GM12874 (cell line): ENCODE measurements at regions not wholly inside any gene's neighbourhood (a gene's known extent, or its start where the extent isn't known, plus 50 kb on each side); places are given as distances from the start of the nearest gene placed in this dataset.

Experiments used
- TF ChIP-seq, protein P1 (sequence below): IDR thresholded peaks from 2 replicates; pipeline ENCODE4 v1.5.1; 2011; ENCODE audit warnings: low read depth, mild to moderate bottlenecking, control low read depth, low read length, moderate library complexity; ENCODE audit not compliant: insufficient read depth

DNA sequence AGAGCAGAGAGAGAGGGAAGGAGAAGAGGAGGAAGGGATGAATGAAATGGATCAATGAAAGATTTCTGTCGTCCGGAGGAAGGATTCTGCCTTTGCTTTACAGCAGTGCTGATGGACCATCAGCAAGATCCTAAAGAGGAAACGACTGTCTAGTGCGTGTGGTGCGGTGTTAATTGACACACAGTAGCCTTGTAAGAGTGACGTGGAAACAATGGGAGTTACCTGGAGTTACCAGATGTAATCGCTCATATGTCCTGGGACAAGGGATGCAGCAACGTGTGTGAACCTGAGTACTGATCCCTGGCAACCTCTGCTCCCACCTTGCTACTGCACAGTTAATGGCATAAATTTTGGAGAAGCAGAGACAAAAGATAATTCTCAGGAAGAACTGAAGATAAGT is 62.6 kb upstream of the TPRG1 start:
- TF ChIP-seq, protein P1, sequence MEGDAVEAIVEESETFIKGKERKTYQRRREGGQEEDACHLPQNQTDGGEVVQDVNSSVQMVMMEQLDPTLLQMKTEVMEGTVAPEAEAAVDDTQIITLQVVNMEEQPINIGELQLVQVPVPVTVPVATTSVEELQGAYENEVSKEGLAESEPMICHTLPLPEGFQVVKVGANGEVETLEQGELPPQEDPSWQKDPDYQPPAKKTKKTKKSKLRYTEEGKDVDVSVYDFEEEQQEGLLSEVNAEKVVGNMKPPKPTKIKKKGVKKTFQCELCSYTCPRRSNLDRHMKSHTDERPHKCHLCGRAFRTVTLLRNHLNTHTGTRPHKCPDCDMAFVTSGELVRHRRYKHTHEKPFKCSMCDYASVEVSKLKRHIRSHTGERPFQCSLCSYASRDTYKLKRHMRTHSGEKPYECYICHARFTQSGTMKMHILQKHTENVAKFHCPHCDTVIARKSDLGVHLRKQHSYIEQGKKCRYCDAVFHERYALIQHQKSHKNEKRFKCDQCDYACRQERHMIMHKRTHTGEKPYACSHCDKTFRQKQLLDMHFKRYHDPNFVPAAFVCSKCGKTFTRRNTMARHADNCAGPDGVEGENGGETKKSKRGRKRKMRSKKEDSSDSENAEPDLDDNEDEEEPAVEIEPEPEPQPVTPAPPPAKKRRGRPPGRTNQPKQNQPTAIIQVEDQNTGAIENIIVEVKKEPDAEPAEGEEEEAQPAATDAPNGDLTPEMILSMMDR: no peak

DNA sequence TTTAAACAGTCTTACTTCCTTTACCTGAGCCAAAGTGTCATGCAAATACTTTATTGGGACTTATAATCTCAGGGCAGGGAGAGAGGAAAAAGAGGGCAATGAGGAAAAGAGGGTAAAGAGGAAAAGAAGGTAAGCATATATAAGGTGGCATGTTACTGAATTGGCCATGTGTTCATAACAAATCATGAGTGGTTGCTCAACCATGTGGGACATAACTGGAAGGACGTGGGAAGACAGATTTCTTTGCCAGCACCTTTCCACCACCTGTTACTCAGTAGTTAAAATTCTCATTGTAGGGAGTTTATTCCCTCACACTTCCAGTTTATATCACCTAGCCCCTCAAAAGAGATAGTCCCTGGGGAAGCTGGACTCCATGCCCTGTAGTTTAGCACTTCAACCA is 54.7 kb upstream of the TPRG1 start:
- TF ChIP-seq, protein P1: no peak

DNA sequence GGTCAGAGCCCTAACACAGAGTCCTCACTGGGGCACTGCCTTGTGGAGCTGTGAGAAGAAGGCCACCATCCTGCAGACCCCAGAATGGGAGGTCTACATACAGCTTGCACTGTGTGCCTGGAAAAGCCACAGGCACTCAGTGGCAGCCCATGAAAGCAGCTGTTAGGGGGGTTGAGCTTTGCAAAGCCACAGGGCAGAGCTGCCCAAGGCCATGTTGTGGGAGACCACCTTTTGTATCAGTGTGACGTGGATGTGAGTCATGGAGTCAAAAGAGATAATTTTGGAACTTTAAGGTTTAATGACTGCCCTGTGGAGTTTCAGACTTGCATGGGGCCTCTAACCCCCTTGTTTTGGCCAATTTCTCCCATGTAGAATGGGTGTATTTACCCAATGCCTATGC is 52.9 kb upstream of the TPRG1 start:
- TF ChIP-seq, protein P1: no peak

DNA sequence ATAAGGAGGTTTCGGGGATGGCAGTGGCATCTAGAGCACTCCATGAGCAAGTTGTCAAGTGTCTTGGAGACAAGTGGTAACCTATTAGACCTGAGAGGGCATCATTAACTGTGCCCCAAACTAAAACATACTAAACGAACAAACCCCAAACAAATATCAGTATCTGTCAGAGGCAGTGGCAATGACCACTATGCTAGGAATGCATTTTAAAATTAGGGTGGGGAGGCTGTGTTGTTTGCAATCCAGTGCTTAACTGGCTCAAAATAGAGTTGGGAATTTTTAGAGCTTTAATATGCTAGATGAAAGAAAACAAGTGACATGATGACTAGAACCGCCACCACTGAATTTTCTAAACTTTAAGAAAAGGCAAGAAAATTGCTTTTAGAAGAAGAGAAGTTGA is 51.8 kb upstream of the TPRG1 start:
- TF ChIP-seq, protein P1: no peak

DNA sequence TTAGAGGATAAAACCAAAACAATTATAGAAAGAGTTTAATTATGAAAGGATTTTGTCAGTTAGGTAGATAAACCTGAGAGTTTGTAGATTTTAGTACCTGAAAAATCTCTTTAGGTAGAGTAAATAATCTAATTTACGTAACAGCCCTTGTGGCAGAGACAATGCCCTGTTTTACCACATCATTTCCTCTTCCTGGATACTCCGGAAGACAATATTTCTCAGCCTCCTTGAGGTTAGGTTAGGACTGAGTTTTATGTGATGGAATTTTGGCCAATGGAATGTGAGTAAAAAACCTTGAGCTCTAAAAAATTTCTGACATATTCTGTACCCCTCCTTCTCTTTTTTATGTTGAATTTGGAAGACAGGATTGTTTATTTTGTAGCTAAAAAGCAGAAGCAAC is 50.7 kb upstream of the TPRG1 start:
- TF ChIP-seq, protein P1: no peak
